Neuronal stem cell (in vitro differentiated cells): ENCODE measurements at regions not wholly inside any gene's neighbourhood (a gene's known extent, or its start where the extent isn't known, plus 50 kb on each side); places are given as distances from the start of the nearest gene placed in this dataset.

ENCODE experiments used
- DNase-seq: peaks from one replicate; pipeline ENCODE4 v3.0.0-alpha.2; 2013; ENCODE audit warnings: low spot score
- H2AFZ ChIP-seq: one replicate; pipeline ENCODE4 v1.6.1; 2013; ENCODE audit warnings: mild to moderate bottlenecking, low read length, inconsistent platforms
- H2AK5ac ChIP-seq: 2 replicates; pipeline ENCODE4 v1.6.1; 2013; ENCODE audit warnings: low read depth, mild to moderate bottlenecking, inconsistent platforms, low read length, moderate library complexity, mixed read lengths
- H2BK120ac ChIP-seq: 2 replicates; pipeline ENCODE4 v1.6.1; 2013; ENCODE audit warnings: low read depth, mild to moderate bottlenecking, inconsistent platforms, low read length, moderate library complexity, mixed read lengths
- H2BK12ac ChIP-seq: one replicate; pipeline ENCODE4 v1.6.1; 2013; ENCODE audit warnings: low read length, inconsistent platforms
- H2BK15ac ChIP-seq: 2 replicates; pipeline ENCODE4 v1.6.1; 2013; ENCODE audit warnings: mild to moderate bottlenecking, low read length, inconsistent platforms, mixed read lengths
- H2BK5ac ChIP-seq: one replicate; pipeline ENCODE4 v1.6.1; 2013; ENCODE audit warnings: inconsistent platforms, mild to moderate bottlenecking, low read length, moderate library complexity
- H3K14ac ChIP-seq: one replicate; pipeline ENCODE4 v1.6.1; 2013; ENCODE audit warnings: low read length, inconsistent platforms
- H3K18ac ChIP-seq: 2 replicates; pipeline ENCODE4 v1.6.1; 2013; ENCODE audit warnings: low read length, inconsistent platforms
- H3K23ac ChIP-seq: 2 replicates; pipeline ENCODE4 v1.6.1; 2013; ENCODE audit warnings: low read depth, mild to moderate bottlenecking, mixed read lengths, low read length, inconsistent platforms; ENCODE audit not compliant: poor library complexity
- H3K27ac ChIP-seq: replicated peaks from 3 replicates; pipeline ENCODE4 v1.5.1; 2013; ENCODE audit warnings: low read length, inconsistent platforms
- H3K27me3 ChIP-seq, 3 experiments: 2 replicates each; pipeline ENCODE4 v1.6.1; 2013; ENCODE audit warnings: low read length in 3 of 3, mild to moderate bottlenecking in 2 of 3, inconsistent platforms in 1 of 3, low read depth in 1 of 3, mixed read lengths in 1 of 3, moderate library complexity in 1 of 3; ENCODE audit not compliant: control insufficient read depth in 3 of 3, insufficient read depth in 3 of 3
- H3K36me3 ChIP-seq, 2 donors: replicated peaks in 1 of 2; 2 replicates each; pipeline ENCODE4 v1.6.1; 2013; ENCODE audit warnings: low read length in 2 of 2; ENCODE audit not compliant: control insufficient read depth in 2 of 2, insufficient read depth in 2 of 2
- H3K4ac ChIP-seq: 2 replicates; pipeline ENCODE4 v1.6.1; 2013; ENCODE audit warnings: inconsistent platforms, mild to moderate bottlenecking, low read length, moderate library complexity
- H3K4me1 ChIP-seq, 2 donors: 1 replicate in 1 of 2; 2 replicates in 1 of 2; pipeline ENCODE4 v1.6.1; 2013; ENCODE audit warnings: low read length in 2 of 2, low read depth in 1 of 2; ENCODE audit not compliant: control insufficient read depth in 2 of 2, insufficient read depth in 1 of 2
- H3K4me2 ChIP-seq: one replicate; pipeline ENCODE4 v1.6.1; 2013; ENCODE audit warnings: mild to moderate bottlenecking, low read length, inconsistent platforms; ENCODE audit not compliant: insufficient read depth, poor library complexity, severe bottlenecking
- H3K4me3 ChIP-seq, 2 donors: 2 replicates each; pipeline ENCODE4 v1.5.1; 2013; ENCODE audit warnings: low read length in 2 of 2, mild to moderate bottlenecking in 2 of 2, inconsistent platforms in 1 of 2, moderate library complexity in 1 of 2
- H3K79me1 ChIP-seq: one replicate; pipeline ENCODE4 v1.6.1; 2013; ENCODE audit warnings: low read depth, mild to moderate bottlenecking, inconsistent platforms, low read length, moderate library complexity
- H3K9ac ChIP-seq: one replicate; pipeline ENCODE4 v1.6.1; 2013; ENCODE audit warnings: mild to moderate bottlenecking, low read depth, low read length, inconsistent platforms; ENCODE audit not compliant: poor library complexity
- H3K9me3 ChIP-seq, 2 donors: replicated peaks in 1 of 2; 2 replicates each; pipeline versions ENCODE3 to v1.6.1; 2013; ENCODE audit warnings: low read length in 2 of 2, mild to moderate bottlenecking in 2 of 2, inconsistent platforms in 1 of 2, low read depth in 1 of 2, mixed read lengths in 1 of 2, moderate library complexity in 1 of 2; ENCODE audit not compliant: control insufficient read depth in 2 of 2, insufficient read depth in 1 of 2
- H4K8ac ChIP-seq: one replicate; pipeline ENCODE4 v1.6.1; 2013; ENCODE audit warnings: low read depth, mild to moderate bottlenecking, inconsistent platforms, low read length, moderate library complexity
- H4K91ac ChIP-seq: one replicate; pipeline ENCODE4 v1.6.1; 2013; ENCODE audit warnings: low read length, low read depth, mild to moderate bottlenecking, inconsistent platforms; ENCODE audit not compliant: poor library complexity
- WGBS, 2 donors: extraction: QIAGEN DNeasy Blood & Tissue Kit; methylation state at CpG; one replicate each; pipeline ENCODE4 v1.1.7; 2013; ENCODE audit warnings: missing lambda C conversion rate in 2 of 2, mixed read lengths in 1 of 2; ENCODE audit not compliant: insufficient read length in 2 of 2, insufficient replicate concordance in 1 of 2; ENCODE audit errors: extremely low coverage in 2 of 2; 5-methylcytosine and 5-hydroxymethylcytosine counted together

DNA sequence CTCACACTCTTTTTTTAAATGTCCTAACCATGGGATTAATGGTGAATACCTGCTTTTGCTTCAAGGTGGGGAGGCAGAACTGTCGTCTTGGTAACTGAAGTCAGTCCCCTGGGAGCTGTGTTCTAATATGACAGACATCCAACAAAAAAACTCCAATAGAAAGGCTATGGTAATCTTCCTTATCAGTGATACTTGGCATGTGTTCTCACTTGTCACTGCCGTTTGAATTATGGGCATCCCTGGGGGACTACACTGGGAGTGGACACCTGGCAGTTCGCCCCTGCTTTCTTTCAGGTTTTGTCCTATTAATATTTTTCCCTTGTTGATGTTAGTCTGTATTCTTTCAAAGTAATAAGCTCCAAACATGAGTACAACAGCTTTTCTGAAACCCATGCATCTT is 252.6 kb downstream of the SLITRK5 start:
- Histone ChIP-seq H3K4me1 (no peaks in the 10 kb centered on the region), H3K14ac (no peak overlapping the region), H3K23ac (no peak overlapping the region), H3K4me3 (no peak overlapping the region), H3K4me2 (no peak overlapping the region), H3K27me3 (no peaks in the 10 kb centered on the region), H3K27ac (no peak overlapping the region), H4K8ac (no peak overlapping the region), H3K9ac (no peak overlapping the region), H2BK12ac (no peak overlapping the region), H2AK5ac (no peak overlapping the region), H2BK15ac (no peak overlapping the region), H3K9me3 (no peaks in the 10 kb centered on the region), H4K91ac (no peak overlapping the region), H2BK120ac (no peak overlapping the region), H3K18ac (no peak overlapping the region), H2BK5ac (no peak overlapping the region), H2AFZ (no peak overlapping the region), H3K36me3 (no peaks in the 10 kb centered on the region), H3K4ac (no peak overlapping the region), H3K79me1 (no peaks in the 10 kb centered on the region)
- WGBS, 2 donors, result no CpG with 5 or more reads among the region's 3 CpGs
- no peak for DNase-seq

DNA sequence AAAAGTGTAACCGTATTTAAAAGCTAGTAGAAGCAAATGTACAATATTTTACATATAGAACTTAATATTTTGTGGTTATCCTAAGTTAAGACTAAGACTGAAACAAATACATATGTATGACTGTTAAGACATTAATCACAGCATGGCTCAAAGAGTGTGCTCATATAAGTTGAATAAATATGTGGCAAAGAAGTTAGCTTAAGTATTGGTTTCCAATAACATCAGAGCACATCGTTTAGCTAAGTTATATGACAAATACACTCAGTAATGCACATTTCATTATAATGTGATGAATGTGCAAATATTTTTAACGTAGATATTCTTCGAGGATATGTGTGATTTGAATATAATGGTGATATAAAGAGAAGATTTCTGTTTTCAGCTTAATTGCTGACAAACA is 253.8 kb downstream of the SLITRK5 start:
- H3K9me3 ChIP-seq, result no peaks in the 10 kb centered on the region
- no peak overlapping the region for H3K18ac ChIP-seq
- no peak overlapping the region for H2BK5ac ChIP-seq
- H3K79me1 ChIP-seq, result no peaks in the 10 kb centered on the region
- DNase-seq, result no peak
- 100% methylated on average over 2 of the region's 4 CpGs; no CpG with 5 or more reads in 1 of the 2 donors for WGBS, 2 donors
- no peak overlapping the region for H3K4me3 ChIP-seq
- H4K8ac ChIP-seq, result no peak overlapping the region
- no peak overlapping the region for H3K4ac ChIP-seq
- no peak overlapping the region for H3K9ac ChIP-seq
- no peak overlapping the region for H2BK12ac ChIP-seq
- no peak overlapping the region for H2BK120ac ChIP-seq
- no peak overlapping the region for H3K4me2 ChIP-seq
- no peak overlapping the region for H2AFZ ChIP-seq
- H2AK5ac ChIP-seq, result no peak overlapping the region
- no peak overlapping the region for H2BK15ac ChIP-seq
- H3K14ac ChIP-seq, result no peak overlapping the region
- H3K4me1 ChIP-seq, result no peaks in the 10 kb centered on the region
- no peak overlapping the region for H4K91ac ChIP-seq
- no peak overlapping the region for H3K23ac ChIP-seq
- H3K27me3 ChIP-seq, result no peaks in the 10 kb centered on the region
- H3K36me3 ChIP-seq, result no peaks in the 10 kb centered on the region
- no peak overlapping the region for H3K27ac ChIP-seq

DNA sequence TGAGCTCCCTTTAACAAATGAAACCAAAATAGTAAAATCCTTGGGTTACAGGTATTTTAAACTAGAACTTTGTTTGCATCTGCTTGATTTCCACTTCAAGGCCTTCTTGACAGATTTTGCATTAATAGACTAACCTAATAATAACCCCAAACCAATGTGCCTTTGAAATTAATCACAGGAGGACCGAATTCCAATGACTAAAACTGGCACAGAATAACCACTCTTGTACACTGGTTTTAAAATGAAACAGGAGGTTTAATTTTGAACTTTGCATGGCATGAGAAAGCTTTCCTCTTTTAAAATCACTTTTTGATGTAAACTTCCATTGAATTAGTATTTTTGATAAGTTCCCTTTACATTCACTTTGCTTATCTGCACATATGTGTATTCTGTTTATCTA is 269.6 kb downstream of the SLITRK5 start:
- H2AFZ ChIP-seq, result no peak overlapping the region
- H2BK5ac ChIP-seq, result no peak overlapping the region
- no peak overlapping the region for H3K18ac ChIP-seq
- no peak overlapping the region for H4K8ac ChIP-seq
- no peaks in the 10 kb centered on the region for H3K9me3 ChIP-seq
- H3K4ac ChIP-seq, result no peak overlapping the region
- H4K91ac ChIP-seq, result no peak overlapping the region
- H3K4me2 ChIP-seq, result no peak overlapping the region
- H3K27me3 ChIP-seq, result no peaks in the 10 kb centered on the region
- H3K79me1 ChIP-seq, result no peaks in the 10 kb centered on the region
- no peaks in the 10 kb centered on the region for H3K4me1 ChIP-seq
- no peak overlapping the region for H2BK12ac ChIP-seq
- no peaks in the 10 kb centered on the region for H3K36me3 ChIP-seq
- no peak overlapping the region for H2BK15ac ChIP-seq
- no peak for DNase-seq
- no peak overlapping the region for H3K14ac ChIP-seq
- no peak overlapping the region for H3K9ac ChIP-seq
- no peak overlapping the region for H3K4me3 ChIP-seq
- no peak overlapping the region for H2BK120ac ChIP-seq
- WGBS, 2 donors, result no CpG with 5 or more reads among the region's 1 CpG
- no peak overlapping the region for H3K27ac ChIP-seq
- no peak overlapping the region for H3K23ac ChIP-seq
- H2AK5ac ChIP-seq, result no peak overlapping the region

- Histone ChIP-seq H3K4me1 (no peaks in the 10 kb centered on the region), H3K4me2 (no peak overlapping the region), H3K9ac (no peak overlapping the region), H3K14ac (no peak overlapping the region), H3K27me3 (no peaks in the 10 kb centered on the region), H2AFZ (no peak overlapping the region), H2BK5ac (no peak overlapping the region), H3K36me3 (no peaks in the 10 kb centered on the region), H2BK15ac (no peak overlapping the region), H2AK5ac (no peak overlapping the region), H3K4ac (no peak overlapping the region), H2BK120ac (no peak overlapping the region), H3K27ac (no peak overlapping the region), H3K23ac (no peak overlapping the region), H4K91ac (no peak overlapping the region), H2BK12ac (no peak overlapping the region), H3K4me3 (no peak overlapping the region), H3K9me3 (no peaks in the 10 kb centered on the region), H3K79me1 (no peaks in the 10 kb centered on the region), H4K8ac (no peak overlapping the region), H3K18ac (no peak overlapping the region)
- no peak for DNase-seq
- no CpG with 5 or more reads among the region's 3 CpGs for WGBS, 2 donors
These were observed 270.1 kb downstream of the SLITRK5 start for GRCh38 chr13:87941226-87941625.
